Stimulated activated CD8-positive, alpha-beta memory T cell treated with anti-CD3 and anti-CD28 coated beads, Interleukin-12 subunit alpha, Interleukin-12 subunit beta, amount 100 ng/mL, for 4 hours (primary cell): ENCODE measurements at regions not wholly inside any gene's neighbourhood (a gene's known extent, or its start where the extent isn't known, plus 50 kb on each side); places are given as distances from the start of the nearest gene placed in this dataset.
"Not testable (repeated sequence)": the region's sequence is repeated elsewhere in the genome, so short reads cannot be mapped to it uniquely, and the experiment has no call there.

ENCODE experiments used
- DNase-seq: peaks from one replicate; pipeline ENCODE4 v3.0.0-alpha.2; 2020; ENCODE audit warnings: low read depth

DNA sequence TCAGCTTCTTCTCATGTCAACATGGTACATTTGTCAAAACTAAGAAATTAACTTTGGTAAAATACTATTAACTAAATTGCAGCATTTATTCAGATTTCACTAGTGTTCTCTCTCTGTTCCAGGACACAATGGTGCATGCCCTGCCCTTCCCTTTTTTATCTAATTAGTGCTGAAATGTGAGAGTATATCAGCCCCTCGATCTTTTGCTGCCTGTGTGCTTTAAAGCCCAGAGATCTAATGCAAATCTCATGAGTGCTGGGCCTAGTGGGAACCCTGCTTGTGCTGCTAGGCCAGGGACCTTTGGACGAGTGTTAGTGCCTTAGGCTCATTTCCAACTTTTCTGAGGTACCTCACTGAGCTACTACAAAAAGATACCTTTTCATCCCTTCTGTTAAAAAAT lies 221.1 kb upstream of the EDNRB start:
- DNase-seq, result no peak

DNA sequence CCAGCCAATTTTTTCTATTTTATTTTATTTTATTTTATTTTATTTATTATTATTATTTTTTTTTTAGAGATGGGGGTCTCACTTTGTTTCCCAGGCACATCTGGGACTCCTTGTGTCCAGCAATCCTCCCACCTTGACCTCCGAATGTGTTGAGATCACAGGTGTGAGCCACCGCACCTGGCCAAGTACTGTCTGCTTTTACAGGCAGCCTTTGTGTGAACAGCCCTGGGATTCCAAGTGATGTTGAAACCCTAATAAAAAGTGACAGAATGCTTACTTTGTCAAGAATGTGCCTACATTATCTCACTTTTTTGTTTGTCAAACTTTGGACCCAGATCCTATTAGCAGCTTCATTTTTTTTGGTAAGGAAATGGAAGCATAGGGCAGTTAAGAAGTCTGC lies 220.1 kb upstream of the EDNRB start:
- no peak for DNase-seq

DNA sequence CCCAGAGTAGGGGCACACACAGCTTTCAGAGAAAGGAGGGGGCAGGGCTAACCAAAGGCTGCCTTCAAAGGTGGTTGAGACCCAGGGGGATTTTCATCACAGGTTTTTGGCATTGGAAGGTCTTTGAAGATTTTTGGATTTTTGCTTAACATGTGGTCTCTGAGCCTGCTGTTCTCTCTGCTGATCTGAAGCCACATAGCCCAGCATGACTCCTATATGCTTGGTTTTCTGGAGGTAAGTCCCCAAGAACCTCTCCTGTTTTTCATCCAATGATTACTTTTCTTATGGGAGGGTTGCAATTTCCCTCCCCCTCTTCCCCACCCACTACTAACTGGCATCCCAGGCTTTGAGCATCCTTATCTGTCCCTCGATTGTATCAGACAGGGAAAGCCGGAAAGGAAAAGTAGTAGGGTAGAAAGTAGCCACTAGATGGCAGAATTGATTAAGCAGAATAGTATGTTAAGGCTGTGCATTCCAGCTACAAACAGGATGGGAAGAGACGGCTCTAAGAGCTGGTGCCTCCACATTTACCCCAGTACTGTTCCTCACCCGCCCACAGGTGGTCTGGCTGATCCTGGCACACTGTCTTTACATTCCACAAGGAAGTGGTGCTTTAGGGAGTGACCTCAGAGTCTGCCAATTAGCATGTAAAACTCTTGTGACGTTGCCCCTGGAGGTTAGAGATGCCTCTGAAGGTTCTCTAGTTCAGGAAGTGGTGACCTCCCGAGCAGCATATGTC lies 218.9 kb upstream of the EDNRB start:
- DNase-seq, result no peak

DNA sequence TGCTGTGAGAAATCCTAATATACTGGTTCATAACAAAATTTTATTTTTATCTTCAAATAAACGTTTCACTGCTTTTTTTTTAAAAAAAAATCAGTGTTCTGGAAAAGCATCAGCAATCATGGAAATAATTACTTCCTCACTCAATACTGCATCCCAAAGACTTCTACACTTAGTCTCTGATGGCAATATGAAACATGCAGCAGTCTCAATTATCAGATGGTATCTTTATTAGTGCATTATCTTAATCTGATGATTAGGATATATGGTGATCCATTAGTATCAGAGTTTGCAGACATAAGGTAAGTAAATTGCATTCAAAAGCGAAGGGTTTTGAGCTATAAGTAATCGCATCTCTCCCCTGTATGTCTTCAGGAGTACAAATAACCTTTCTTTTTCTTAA lies 218.3 kb upstream of the EDNRB start:
- DNase-seq, result no peak

DNA sequence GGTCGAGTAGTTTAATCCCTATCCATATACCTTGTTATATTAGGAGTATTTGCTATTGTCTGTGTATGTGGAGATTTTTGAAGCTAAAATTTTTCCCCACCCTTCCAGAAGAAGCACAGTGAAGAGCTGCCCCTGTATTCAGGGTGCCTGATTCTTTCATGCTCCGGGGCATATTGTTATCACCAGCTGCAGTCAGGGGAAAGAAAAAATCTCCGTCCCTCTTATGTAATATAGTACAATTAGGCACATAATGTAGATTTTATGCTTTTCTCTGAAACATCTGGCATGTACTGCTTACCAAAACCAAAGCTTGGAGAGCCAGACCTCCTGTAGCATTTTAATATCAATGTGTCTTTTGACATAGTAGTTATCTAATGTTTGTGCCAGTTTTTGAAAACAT lies 214.9 kb upstream of the EDNRB start:
- no peak for DNase-seq

DNA sequence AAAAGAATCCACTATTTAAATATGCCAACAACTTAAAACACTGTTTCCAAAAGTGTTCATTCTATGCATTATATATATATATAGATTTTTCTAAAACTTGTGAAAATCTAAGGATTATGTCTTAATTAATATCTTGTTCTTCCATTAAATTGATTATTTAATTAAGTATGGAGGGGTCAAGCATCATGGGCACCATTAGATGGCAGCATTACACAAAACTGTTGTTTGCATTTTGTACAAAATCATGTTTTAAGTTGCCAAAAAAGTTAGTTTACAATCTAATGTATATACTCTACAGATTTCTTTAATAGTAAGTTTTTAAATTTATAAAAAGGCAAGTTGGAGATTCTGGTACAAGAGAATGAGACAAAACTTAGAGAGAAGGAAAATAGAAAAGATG lies 213.2 kb upstream of the EDNRB start:
- DNase-seq, result no peak

DNA sequence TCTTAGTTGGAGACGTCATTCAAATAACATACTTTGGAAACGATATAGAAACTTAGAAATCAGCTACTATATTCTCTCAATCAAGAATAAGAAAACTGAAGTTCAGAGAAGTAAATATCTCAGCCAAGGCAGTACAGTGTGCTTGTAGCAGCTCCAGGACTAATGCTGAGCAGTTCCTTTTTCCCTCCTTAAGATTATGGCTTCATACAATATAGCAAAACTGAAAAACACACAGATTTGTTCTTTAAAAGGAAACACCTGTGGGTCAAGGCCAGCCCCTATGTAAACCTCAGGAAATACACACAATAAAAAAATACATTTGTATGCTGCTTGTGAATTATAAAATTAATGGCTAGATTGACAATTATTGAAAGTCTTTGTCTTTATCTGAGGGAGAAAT lies 212.7 kb upstream of the EDNRB start:
- no peak for DNase-seq

DNA sequence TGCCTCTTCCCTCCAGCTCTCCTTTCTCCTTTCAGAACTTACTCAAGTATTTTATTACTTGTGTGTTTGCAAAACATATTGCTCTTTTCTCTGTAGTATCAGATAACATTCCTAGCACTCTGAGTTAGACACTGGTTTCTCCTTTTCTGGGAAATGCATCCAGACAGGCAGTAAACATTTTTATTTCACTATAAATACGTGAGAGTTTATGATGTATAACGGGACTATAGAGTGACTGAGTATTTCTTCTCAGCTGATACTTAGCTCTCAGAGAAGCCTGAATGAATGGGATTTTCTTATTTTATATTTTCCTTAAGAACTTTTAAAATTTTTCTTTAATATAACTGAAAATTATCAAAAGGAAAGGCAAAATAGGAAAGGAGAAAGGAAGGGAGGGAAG lies 211.2 kb upstream of the EDNRB start:
- no peak for DNase-seq

DNA sequence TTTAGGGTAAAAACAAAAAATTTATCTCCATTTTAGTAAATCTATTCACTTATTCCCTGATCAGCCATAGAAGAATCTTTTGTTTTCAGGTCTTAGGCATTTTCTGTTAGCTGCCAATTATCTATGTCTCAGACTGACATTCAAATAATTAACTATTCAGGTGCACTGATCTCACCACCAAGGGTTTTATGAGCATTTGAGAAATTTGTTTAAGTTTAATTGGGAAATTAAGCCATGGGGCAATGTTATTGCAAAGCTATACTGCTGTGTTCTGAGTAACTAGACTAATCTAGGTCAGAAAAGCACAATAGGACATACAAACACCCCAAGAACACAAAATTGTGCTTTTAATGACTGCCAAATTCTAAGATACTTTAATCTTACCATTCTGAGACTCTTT lies 210.7 kb upstream of the EDNRB start:
- DNase-seq, result no peak

DNA sequence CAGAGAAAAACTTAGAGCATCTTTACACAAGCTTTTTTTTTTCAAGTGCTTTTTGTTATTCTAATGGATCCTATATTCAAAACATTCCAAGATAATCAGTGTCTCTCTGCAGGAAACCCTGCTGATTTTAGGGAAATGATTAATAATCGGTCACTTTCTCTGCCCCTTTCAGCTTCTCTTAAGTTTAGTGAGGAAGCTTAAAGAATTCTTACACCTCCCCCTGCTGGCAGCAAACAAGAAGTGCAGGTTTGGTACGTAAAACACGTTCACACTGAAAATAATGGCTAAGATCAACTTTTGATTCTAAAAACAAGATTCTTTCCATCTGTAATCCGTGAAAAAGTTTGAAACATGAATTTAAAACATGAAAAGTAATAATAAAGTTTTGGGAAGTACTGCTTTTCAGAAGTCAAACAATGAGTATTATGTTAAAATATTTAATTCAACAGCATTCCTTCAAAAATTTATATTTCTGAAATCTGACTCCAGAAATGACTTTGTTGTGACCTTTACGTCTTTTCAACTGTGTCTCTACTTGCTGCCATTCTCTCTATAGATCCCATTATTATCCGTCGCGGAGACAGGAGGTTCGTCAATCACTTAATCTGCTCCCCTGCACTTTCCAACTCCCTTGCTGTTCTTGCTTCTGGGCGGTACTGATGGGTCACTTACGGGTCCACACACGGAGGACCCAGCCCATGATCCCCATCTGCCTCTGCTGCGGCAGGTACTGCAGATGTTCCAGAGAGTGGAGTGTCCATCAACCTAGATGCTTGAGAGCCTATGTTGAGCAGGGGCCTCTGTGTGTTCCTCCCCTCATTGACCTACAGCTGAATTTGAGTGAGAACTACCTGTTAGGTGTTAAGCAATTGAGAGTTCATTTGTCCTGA lies 203.1 kb upstream of the EDNRB start:
- no peak for DNase-seq

DNA sequence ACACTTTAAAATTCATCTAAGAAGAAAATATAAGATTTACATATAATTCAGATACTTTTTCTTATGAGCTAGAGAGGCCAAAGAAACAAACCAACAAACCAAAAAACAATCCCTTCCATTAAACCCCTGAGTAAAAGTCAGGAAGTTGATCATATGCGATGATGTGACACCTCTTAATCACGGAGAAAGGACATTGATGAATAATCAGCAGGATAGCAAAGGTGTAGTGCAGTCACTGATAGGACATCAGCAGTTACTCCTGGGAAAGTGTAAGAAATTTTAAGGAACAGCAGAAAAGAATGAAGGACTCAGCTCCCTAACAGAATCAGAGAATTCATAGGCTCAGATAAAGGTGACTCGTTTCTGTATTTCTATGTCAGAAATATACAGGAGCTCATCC lies 202.4 kb upstream of the EDNRB start:
- no peak for DNase-seq

DNA sequence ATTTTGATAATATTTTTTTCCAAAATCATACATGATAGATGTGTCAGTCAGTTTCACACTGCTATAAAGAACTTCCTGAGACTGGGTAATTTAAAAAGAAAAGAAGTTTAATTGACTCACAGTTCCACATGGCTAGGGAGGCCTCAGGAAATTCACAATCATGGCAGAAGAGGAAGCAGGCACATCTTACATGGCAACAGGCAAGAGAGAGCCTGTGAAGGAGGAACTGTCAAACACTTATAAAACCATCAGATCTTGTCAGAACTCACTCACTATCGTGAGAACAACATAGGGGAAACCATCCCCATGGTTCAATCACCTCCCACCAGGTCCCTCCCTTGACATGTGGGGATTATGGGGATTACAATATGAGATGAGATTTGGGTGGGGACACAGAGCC lies 201.5 kb upstream of the EDNRB start:
- DNase-seq, result not testable (repeated sequence)

DNA sequence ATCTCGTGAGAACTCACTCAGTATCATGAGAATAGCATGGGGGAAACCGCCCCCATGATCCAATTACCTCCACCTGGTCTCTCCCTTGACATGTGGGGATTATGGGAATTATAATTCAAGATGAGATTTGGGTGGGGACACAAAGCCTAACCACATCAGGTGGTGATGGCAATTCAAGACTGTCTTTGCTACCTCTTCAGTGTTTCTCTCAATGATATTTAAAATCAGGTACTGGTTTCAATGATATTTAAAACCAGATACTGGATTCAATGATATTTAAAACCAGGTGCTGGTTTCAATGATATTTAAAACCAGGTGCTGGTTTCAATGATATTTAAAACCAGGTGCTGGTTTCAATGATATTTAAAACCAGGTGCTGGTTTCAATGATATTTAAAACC lies 198.4 kb upstream of the EDNRB start:
- not testable (repeated sequence) for DNase-seq

DNA sequence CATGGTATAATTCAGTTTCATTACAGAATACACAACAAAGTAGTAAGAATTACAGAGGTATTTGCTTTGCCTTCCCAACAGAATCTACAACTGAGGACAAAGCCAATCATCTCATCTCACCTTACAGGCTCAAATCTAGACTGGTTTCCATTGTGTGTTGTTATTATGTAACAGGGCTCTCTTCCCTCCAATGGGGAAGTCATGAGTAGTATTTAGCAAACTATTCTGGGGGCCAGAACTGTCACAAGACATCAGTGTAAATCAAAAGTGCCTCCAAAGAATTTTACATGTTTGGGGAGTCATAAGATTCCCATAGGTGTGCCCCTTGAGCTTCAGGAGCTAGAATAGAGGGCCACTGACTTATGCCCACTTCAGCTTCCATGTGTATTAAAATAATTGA lies 187.0 kb upstream of the EDNRB start:
- no peak for DNase-seq

DNA sequence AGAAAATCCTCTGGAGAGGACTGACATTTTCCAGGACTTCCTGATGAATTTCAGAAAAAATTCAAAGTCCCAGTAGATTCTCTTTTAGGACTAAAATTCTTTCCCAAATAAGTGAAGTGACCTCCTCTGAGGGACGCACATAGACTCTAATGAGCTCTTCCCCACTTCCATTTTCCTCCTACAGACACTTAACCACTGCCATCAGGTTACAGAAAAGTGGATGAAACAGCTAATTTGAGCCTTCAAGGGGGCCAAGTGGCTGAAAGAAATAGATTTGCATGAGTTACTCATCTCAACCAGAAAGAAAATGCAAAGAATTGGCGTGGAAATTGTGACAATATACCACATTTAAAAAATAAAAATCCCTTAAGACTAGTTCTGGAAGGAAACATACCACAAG lies 185.3 kb upstream of the EDNRB start:
- DNase-seq, result no peak

DNA sequence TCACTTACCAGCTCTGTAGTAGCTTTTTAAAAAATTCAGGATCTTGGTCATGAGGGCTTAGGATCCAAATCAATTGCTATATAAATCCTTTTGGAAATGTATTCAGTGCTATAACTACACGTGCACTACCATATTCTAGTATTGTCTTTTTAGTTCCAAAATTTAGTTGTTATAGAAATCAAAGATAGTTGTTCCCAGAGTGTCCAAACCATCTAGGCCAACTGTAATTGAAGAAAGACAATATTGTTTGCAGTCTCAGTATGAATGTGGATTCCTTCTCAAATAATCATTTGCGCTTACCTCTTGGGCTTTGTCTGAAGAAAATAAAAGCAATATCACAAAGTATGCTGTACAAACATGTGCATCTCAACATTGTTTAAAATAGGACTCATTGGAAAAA lies 184.1 kb upstream of the EDNRB start:
- DNase-seq, result no peak

DNA sequence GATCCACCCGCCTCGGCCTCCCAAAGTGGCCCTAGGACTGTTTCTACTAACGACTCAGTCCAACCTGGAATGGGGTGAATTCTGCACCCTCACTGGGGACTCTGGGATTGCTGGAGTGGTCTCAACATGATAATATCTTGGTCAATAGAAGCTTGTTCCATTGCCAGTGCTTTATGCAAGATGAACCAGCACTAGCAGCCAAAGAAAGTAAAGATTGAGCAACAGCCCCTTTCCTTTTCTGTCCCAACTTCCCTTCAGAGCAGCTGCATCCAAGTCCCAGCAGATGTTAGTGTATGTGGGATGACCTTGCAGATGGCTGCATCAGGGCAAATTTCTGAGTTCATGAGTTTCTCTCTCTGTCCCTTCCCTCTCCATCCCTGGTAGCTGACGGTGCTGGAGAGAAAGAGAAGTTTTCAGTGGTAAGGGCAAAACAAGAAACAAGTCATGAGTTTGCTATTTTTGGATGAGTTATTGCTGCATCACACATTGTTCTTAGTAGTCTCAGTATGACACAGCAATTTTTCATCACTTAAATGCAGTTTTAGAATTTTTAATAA lies 183.6 kb upstream of the EDNRB start:
- no peak for DNase-seq

DNA sequence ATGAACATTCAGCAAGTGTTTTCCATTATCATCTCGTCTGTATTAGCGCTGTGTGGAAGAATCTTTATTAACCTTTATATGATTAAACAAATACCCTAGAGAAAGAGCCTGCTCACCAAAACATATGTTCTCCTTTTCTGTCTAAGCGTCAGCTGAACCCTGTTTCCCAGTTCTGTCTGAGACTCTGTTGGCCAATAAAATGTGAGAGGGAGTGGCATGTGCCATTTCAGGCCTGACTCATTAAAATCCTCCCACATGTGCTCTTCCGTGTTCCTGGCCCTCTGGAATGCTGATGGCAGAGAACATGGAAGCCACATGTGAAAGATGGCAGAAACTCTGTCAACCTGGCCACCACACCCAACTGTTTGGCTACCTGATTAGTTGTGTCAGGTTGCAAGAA lies 181.9 kb upstream of the EDNRB start:
- no peak for DNase-seq

DNA sequence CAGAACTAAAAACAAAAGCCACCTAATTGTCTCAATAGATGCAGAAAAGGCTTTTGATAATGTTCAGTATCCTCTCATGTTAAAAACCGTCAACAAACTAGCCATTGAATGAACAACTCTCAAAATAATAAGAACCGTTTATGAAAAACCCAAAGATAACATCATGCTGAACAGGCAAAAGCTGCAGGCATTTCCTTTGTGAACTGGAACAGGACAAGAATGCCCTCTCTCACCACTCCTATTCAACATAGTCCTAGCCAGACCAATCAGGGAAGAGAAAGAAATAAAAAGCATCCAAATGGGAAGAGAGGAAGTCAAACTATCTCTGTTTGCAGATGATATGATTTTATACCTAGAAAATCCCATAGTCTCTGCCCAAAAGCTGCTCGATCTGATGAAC lies 179.6 kb upstream of the EDNRB start:
- no peak for DNase-seq

DNA sequence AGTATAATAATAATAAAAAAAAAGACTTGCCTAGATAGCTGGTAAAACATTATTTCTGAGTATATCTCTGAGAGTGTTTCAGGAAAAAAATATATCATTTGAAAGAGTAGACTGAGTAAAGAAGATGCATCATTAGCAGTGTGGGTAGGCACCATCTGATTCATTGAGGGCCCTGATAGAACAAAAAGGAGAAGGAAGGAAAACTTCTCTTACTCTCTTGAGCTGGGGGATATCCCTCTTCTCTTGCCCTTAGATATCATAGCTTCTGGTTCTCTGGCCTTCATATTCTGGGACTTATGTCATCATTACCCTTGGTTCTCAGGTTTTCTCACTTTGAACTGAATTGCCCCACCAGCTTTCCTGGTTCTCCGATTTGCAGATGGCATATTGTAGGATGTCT lies 177.6 kb upstream of the EDNRB start:
- no peak for DNase-seq

DNA sequence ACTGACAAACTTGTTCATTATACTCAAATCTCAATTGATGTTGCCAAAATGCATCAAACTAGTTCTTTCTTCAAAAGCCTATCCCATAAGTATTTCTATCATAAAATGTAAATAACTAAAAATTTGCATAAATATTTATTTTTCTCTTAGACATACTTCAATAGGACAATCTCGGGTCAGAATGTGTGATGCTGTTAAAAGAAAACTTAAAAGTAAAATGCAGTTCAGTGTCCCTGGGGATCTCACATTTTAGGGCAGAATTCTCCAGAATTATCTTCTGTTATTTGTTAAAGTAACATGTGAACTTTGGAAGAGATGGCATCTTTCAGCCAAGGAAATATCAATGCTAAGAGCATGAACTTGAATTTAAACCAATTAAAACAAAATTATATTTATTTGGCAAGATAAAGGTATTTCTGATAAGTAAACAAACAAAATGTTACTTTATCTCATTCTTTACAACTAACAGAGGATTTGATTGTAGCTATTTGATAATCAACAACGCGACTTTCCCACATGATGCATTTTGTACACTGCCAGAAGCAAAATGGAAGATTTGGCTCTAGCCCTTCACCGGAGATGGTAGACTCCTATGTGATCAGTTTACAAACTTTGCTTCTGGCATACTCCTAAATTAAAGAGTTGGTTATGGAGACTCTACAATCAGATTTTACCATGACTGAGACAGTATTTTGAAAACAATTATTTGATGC lies 169.5 kb upstream of the EDNRB start:
- DNase-seq, result no peak

DNA sequence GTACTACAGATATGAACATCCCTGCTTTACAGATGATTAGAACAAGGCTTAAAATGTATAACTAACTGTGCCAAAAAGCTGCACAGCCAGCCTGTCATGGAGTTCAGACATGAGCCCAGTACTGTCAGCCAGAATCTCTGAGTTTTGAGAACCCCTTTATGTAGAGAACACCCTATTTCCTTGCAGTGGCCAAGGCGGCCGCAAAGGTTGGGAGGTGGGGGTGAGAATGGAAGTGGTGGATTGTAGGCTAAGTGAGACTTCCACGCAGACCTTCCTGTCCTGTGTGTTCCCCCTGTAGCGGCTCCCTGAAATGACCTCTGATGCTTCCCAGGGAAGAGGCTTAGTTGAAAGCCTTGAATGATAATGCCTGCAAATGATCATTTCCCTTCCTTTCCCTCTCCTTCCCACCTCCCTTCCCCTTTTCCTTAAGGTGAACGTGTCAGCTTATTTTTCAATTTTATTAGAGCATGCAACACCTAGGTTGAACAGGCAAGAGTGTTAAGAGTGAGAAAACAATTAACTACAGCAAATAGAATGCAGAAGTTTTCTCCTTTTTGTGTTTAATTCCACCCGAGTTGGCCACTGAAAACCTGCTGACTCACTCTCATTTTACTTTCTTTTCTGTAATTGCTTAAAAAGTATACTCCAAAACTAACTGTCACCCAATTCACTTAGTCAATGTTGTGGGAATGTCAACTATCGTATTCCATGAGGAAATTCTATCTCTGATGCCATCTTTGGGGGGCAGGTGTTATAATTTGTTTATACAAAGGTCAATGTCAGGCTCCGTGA lies 167.0 kb upstream of the EDNRB start:
- DNase-seq, result no peak
